SU-DHL-6 (cell line): ENCODE measurements at regions not wholly inside any gene's neighbourhood (a gene's known extent, or its start where the extent isn't known, plus 50 kb on each side); places are given as distances from the start of the nearest gene placed in this dataset.

ENCODE experiments used
- H2AFZ ChIP-seq: fragments of 200-600 bp; sonication (generic); 2 replicates; pipeline ENCODE4 v1.6.1; 2014; ENCODE audit warnings: low read depth, mild to moderate bottlenecking, moderate library complexity, mixed read lengths, antibody characterized with exemption, low read length; ENCODE audit not compliant: severe bottlenecking
- H3F3A ChIP-seq: fragments of 200-600 bp; shearing (Covaris generic); 2 replicates; pipeline ENCODE4 v1.6.0; 2016; ENCODE audit warnings: antibody characterized with exemption, mild to moderate bottlenecking; ENCODE audit not compliant: insufficient read depth
- H3K27ac ChIP-seq: fragments of 200-600 bp; sonication (generic); 2 replicates; pipeline ENCODE4 v1.5.1; 2016; ENCODE audit warnings: low read depth, mild to moderate bottlenecking, low read length, moderate library complexity, mixed read lengths
- H3K27me3 ChIP-seq: fragments of 200-600 bp; sonication (generic), shearing (Covaris generic); 2 replicates; pipeline ENCODE4 v1.6.0; 2014; ENCODE audit warnings: mild to moderate bottlenecking, low read length
- H3K36me3 ChIP-seq: fragments of 200-600 bp; sonication (generic); 2 replicates; pipeline ENCODE4 v1.6.1; 2014; ENCODE audit warnings: mild to moderate bottlenecking, low read length, mixed read lengths
- H3K4me2 ChIP-seq: fragments of 300-600, 200-600 bp; shearing (Covaris generic), sonication (generic); 2 replicates; pipeline ENCODE4 v1.6.0; 2014; ENCODE audit warnings: low read length, low read depth, mild to moderate bottlenecking; ENCODE audit not compliant: poor library complexity, severe bottlenecking
- H3K4me3 ChIP-seq: fragments of 200-600 bp; sonication (generic); 2 replicates; pipeline ENCODE4 v1.5.1; 2014; ENCODE audit warnings: antibody characterized with exemption, low read length, mild to moderate bottlenecking, mixed read lengths; ENCODE audit not compliant: insufficient read depth, poor library complexity, severe bottlenecking
- H3K79me2 ChIP-seq: fragments of 200-600 bp; sonication (generic); 2 replicates; pipeline ENCODE4 v1.6.1; 2014; ENCODE audit warnings: mild to moderate bottlenecking, low read length, moderate library complexity; ENCODE audit not compliant: insufficient read depth
- H3K9ac ChIP-seq: fragments of 200-600 bp; sonication (generic); 2 replicates; pipeline ENCODE4 v1.7.0; 2014; ENCODE audit warnings: mild to moderate bottlenecking, low read length
- H3K9me2 ChIP-seq: fragments of 200-600 bp; sonication (generic); replicated peaks from 2 replicates; pipeline ENCODE4 v1.6.1; 2014; ENCODE audit warnings: low read length; ENCODE audit not compliant: insufficient read depth
- H3K9me3 ChIP-seq: fragments of 200-600 bp; sonication (generic); 2 replicates; pipeline ENCODE4 v1.6.1; 2014; ENCODE audit warnings: low read length, mixed read lengths; ENCODE audit not compliant: insufficient read depth
- H4K20me1 ChIP-seq: fragments of 200-600 bp; sonication (generic); 2 replicates; pipeline ENCODE4 v1.6.1; 2014; ENCODE audit warnings: low read depth, mild to moderate bottlenecking, antibody characterized with exemption, low read length, moderate library complexity, mixed read lengths
- EZH2phosphoT487 ChIP-seq: fragments of 200-600 bp; sonication (generic), shearing (Covaris generic); conservative IDR thresholded peaks from 2 replicates; pipeline ENCODE4 v1.6.1; 2018; ENCODE audit warnings: mild to moderate bottlenecking, antibody characterized with exemption, low read length, moderate library complexity, mixed read lengths
- TF ChIP-seq, protein P1 (sequence below): fragments of 200-600 bp; sonication (generic); IDR thresholded peaks from one replicate; pipeline ENCODE4 v1.5.1; 2017; ENCODE audit warnings: antibody characterized with exemption, mild to moderate bottlenecking, low read length, moderate library complexity; ENCODE audit not compliant: insufficient read depth, poor library complexity, severe bottlenecking

- Histone ChIP-seq H3K9ac (no peak overlapping the region), H3K9me2 (no peaks in the 10 kb centered on the region), H2AFZ (no peak overlapping the region), H3K4me2 (no peak overlapping the region), H3K27me3 (no peaks in the 10 kb centered on the region), H3K9me3 (no peaks in the 10 kb centered on the region; the same call in 1 of the 2 replicates), H4K20me1 (no peaks in the 10 kb centered on the region), H3K4me3 (no peak overlapping the region), H3K27ac (no peak overlapping the region), H3F3A (no peaks in the 10 kb centered on the region), H3K36me3 (no peaks in the 10 kb centered on the region), H3K79me2 (no peaks in the 10 kb centered on the region)
- TF ChIP-seq, protein P1, sequence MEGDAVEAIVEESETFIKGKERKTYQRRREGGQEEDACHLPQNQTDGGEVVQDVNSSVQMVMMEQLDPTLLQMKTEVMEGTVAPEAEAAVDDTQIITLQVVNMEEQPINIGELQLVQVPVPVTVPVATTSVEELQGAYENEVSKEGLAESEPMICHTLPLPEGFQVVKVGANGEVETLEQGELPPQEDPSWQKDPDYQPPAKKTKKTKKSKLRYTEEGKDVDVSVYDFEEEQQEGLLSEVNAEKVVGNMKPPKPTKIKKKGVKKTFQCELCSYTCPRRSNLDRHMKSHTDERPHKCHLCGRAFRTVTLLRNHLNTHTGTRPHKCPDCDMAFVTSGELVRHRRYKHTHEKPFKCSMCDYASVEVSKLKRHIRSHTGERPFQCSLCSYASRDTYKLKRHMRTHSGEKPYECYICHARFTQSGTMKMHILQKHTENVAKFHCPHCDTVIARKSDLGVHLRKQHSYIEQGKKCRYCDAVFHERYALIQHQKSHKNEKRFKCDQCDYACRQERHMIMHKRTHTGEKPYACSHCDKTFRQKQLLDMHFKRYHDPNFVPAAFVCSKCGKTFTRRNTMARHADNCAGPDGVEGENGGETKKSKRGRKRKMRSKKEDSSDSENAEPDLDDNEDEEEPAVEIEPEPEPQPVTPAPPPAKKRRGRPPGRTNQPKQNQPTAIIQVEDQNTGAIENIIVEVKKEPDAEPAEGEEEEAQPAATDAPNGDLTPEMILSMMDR, result no peak
- TF ChIP-seq EZH2phosphoT487, result no peak
Observed at GRCh38 chr6:77055711-77056110, 407.6 kb downstream of the HTR1B start.

- Histone ChIP-seq H3K4me3 (no peak overlapping the region), H3K9me3 (no peaks in the 10 kb centered on the region), H3K27ac (no peak overlapping the region), H3K9ac (no peak overlapping the region), H3K27me3 (no peaks in the 10 kb centered on the region), H3K36me3 (no peaks in the 10 kb centered on the region), H3F3A (no peaks in the 10 kb centered on the region), H2AFZ (no peak overlapping the region), H3K4me2 (no peak overlapping the region), H3K79me2 (no peaks in the 10 kb centered on the region), H3K9me2 (no peaks in the 10 kb centered on the region), H4K20me1 (no peaks in the 10 kb centered on the region)
- no peak for TF ChIP-seq EZH2phosphoT487
- TF ChIP-seq, protein P1, result no peak
Observed at GRCh38 chr6:77040568-77041195, 422.6 kb downstream of the HTR1B start.

DNA sequence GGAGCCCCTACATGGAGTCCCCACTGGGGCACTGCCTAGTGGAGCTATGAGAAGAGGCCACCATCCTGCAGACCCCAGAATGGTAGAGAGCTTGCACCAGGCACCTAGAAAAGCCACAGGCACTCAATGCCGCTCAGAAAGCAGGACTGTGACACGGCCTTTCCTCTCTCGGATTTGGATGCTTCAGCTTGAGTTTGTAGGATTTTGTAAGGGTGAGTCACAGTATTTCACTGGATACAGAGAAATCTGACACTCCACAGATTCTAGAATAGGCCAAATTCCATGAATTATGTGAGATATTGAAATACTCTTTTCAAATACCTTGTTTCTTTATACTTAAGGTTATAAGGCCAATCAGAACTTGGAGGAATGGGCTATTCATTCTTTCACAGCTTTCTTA lies 424.5 kb downstream of the HTR1B start:
- H3K9me3 ChIP-seq, result no peaks in the 10 kb centered on the region
- H3K4me2 ChIP-seq, result no peak overlapping the region
- TF ChIP-seq, protein P1, result no peak
- TF ChIP-seq EZH2phosphoT487, result no peak

GRCh38 chr6:77037439-77037838 lies 425.9 kb downstream of the HTR1B start:
- Histone ChIP-seq H3K4me3 (no peak overlapping the region), H3K9ac (no peak overlapping the region), H3K9me2 (no peaks in the 10 kb centered on the region), H3K27ac (no peak overlapping the region), H4K20me1 (no peaks in the 10 kb centered on the region), H3K9me3 (no peaks in the 10 kb centered on the region), H3K27me3 (no peaks in the 10 kb centered on the region), H3K79me2 (no peaks in the 10 kb centered on the region), H3K4me2 (no peak overlapping the region), H2AFZ (no peak overlapping the region), H3K36me3 (no peaks in the 10 kb centered on the region), H3F3A (no peaks in the 10 kb centered on the region)
- TF ChIP-seq EZH2phosphoT487, result no peak
- TF ChIP-seq, protein P1, result no peak

More for the DNA sequence above, 424.5 kb downstream of the HTR1B start:
- Histone ChIP-seq H3K9ac (no peak overlapping the region), H3K27ac (no peak overlapping the region), H3K4me3 (no peak overlapping the region), H3K9me2 (no peaks in the 10 kb centered on the region), H3K79me2 (no peaks in the 10 kb centered on the region), H2AFZ (no peak overlapping the region), H3K36me3 (no peaks in the 10 kb centered on the region), H4K20me1 (no peaks in the 10 kb centered on the region), H3K27me3 (no peaks in the 10 kb centered on the region), H3F3A (no peaks in the 10 kb centered on the region)
